RWPE2 (cell line): ENCODE measurements at regions not wholly inside any gene's neighbourhood (a gene's known extent, or its start where the extent isn't known, plus 50 kb on each side); places are given as distances from the start of the nearest gene placed in this dataset.
A peak's percentile ranks its signal among the peaks of the same experiment; 100 is the strongest.

Source experiments
- ATAC-seq: fragments of 200-7000 bp; cut with Tn5 transposase; 3 replicates; pipeline ENCODE4 v1.9.1; 2021; ENCODE audit warnings: low read depth
- DNase-seq: peaks from one replicate; pipeline ENCODE4 v3.0.0-alpha.2; 2020; ENCODE audit warnings: low spot score
- H3K27ac ChIP-seq: fragments of 450-650 bp; 2 replicates; pipeline ENCODE4 v1.5.1; 2017; ENCODE audit warnings: mild to moderate bottlenecking; ENCODE audit not compliant: poor library complexity, severe bottlenecking
- H3K27me3 ChIP-seq: fragments of 250-450 bp; sonication (Bioruptor Pico); 2 replicates; pipeline ENCODE4 v1.5.1; 2021; ENCODE audit warnings: mild to moderate bottlenecking, moderate library complexity; ENCODE audit not compliant: insufficient read depth, poor library complexity, severe bottlenecking
- H3K36me3 ChIP-seq: fragments of 250-450 bp; sonication (Bioruptor Pico); 2 replicates; pipeline ENCODE4 v1.5.1; 2020; ENCODE audit warnings: low read depth, mild to moderate bottlenecking, moderate library complexity
- H3K4me1 ChIP-seq: fragments of 250-450 bp; sonication (Bioruptor Pico); 2 replicates; pipeline ENCODE4 v1.5.1; 2021; ENCODE audit warnings: mild to moderate bottlenecking, moderate library complexity; ENCODE audit not compliant: insufficient read depth, poor library complexity, severe bottlenecking
- H3K4me3 ChIP-seq: fragments of 250-450 bp; sonication (Bioruptor Pico); 2 replicates; pipeline ENCODE4 v1.5.1; 2021; ENCODE audit warnings: mild to moderate bottlenecking, moderate library complexity; ENCODE audit not compliant: severe bottlenecking
- H3K9me3 ChIP-seq: fragments of 250-450 bp; sonication (Bioruptor Pico); 2 replicates; pipeline ENCODE4 v1.5.1; 2021; ENCODE audit warnings: mild to moderate bottlenecking, moderate library complexity; ENCODE audit not compliant: severe bottlenecking
- TF ChIP-seq, protein P1 (sequence below): fragments of 450-650 bp; IDR thresholded peaks from one replicate; pipeline ENCODE4 v1.5.1; 2017; ENCODE audit warnings: mild to moderate bottlenecking, moderate library complexity; ENCODE audit not compliant: poor library complexity, severe bottlenecking

- ATAC-seq: no peak
- Histone ChIP-seq H3K9me3 (no peaks in the 10 kb centered on the region), H3K27ac (no peak overlapping the region), H3K36me3 (no peaks in the 10 kb centered on the region), H3K4me1 (no peaks in the 10 kb centered on the region), H3K4me3 (no peak overlapping the region), H3K27me3 (no peaks in the 10 kb centered on the region)
- TF ChIP-seq, protein P1, sequence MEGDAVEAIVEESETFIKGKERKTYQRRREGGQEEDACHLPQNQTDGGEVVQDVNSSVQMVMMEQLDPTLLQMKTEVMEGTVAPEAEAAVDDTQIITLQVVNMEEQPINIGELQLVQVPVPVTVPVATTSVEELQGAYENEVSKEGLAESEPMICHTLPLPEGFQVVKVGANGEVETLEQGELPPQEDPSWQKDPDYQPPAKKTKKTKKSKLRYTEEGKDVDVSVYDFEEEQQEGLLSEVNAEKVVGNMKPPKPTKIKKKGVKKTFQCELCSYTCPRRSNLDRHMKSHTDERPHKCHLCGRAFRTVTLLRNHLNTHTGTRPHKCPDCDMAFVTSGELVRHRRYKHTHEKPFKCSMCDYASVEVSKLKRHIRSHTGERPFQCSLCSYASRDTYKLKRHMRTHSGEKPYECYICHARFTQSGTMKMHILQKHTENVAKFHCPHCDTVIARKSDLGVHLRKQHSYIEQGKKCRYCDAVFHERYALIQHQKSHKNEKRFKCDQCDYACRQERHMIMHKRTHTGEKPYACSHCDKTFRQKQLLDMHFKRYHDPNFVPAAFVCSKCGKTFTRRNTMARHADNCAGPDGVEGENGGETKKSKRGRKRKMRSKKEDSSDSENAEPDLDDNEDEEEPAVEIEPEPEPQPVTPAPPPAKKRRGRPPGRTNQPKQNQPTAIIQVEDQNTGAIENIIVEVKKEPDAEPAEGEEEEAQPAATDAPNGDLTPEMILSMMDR: no peak
- DNase-seq: no peak
Observed at GRCh38 chr2:133658020-133658903, 90.0 kb upstream of the NCKAP5 start.

DNA sequence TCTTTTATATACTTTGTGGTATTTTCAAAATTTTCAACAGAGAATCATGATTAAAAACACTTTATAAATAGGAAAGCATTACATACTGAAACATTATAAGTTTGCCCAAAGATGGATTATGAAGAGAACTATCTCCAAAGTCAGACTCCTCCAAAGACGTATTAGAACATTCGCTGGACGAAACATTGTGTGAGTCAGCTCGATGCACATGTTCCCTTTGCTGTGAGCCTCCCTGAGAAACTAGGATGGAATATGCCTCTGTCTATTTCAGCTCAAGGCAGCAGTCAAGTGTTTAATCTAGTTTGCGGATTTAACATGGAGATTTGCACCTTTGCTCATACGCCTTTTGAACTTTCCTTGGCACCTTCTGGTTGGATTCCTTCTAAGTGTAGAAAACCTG, 92.2 kb upstream of the NCKAP5 start:
- Histone ChIP-seq H3K27me3 (no peaks in the 10 kb centered on the region), H3K36me3 (no peaks in the 10 kb centered on the region), H3K9me3 (no peaks in the 10 kb centered on the region), H3K27ac (no peak overlapping the region), H3K4me3 (no peak overlapping the region), H3K4me1 (no peaks in the 10 kb centered on the region)
- TF ChIP-seq, protein P1: no peak
- no peak for DNase-seq
- no peak for ATAC-seq

DNA sequence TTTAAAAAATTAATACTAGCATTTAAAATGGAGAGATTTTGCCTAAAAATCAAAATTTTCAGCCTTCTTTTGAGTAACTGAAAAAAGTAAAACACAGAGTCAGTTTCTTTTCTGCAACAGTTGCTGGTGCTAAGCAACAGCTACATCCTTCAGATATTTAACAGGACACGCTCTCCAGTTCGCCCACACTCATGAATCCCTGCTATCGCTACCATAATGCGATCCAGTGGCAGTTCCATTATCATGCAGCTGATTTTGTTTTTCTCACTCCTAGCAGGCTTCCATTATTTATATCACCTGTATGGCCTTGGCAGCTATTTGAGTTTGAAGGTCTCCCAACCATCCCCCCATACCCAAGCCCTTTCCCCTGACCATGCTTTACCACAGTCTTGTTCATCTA, 93.1 kb upstream of the NCKAP5 start:
- DNase-seq (no peak), ATAC-seq (no peak)
- Histone ChIP-seq H3K36me3 (no peaks in the 10 kb centered on the region), H3K4me3 (no peak overlapping the region), H3K4me1 (no peaks in the 10 kb centered on the region), H3K9me3 (no peaks in the 10 kb centered on the region), H3K27me3 (no peaks in the 10 kb centered on the region), H3K27ac (no peak overlapping the region)
- TF ChIP-seq, protein P1: no peak

DNA sequence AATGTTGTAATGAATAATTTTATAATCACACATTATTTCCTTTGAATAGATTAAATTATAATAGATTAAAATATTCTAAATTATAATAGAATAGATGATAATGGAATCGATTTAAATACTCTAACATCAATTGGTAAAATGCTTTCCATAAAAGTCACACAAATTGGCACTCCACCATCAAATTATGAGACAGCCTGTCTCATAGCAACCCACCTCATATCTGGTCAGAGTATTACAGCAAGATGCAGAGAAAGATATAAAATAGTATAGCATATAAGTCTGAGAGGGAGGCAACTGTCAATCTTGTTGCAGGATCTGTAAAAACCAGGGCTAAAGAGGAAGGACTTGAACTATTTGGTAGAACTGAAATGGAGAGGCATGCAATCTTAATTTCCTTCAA, 98.4 kb upstream of the NCKAP5 start:
- no peaks in the 10 kb centered on the region for H3K27me3 ChIP-seq
- H3K9me3 ChIP-seq: peaks cover 5% of the 10 kb centered on the region
- H3K4me3 ChIP-seq: no peak overlapping the region
- no peak for ATAC-seq
- DNase-seq: no peak
- H3K27ac ChIP-seq: no peak overlapping the region
- TF ChIP-seq, protein P1: no peak
- H3K4me1 ChIP-seq: peaks cover 4% of the 10 kb centered on the region
- no peaks in the 10 kb centered on the region for H3K36me3 ChIP-seq

- DNase-seq (no peak), ATAC-seq (peak; percentile 63; the same call in 2 of the 3 replicates)
- TF ChIP-seq, protein P1: no peak
- no peaks in the 10 kb centered on the region for H3K36me3 ChIP-seq
- no peaks in the 10 kb centered on the region for H3K27me3 ChIP-seq
- H3K4me1 ChIP-seq: peaks cover 4% of the 10 kb centered on the region
- H3K4me3 ChIP-seq: no peak overlapping the region
- H3K9me3 ChIP-seq: peaks cover 5% of the 10 kb centered on the region
- no peak overlapping the region for H3K27ac ChIP-seq
Observed at GRCh38 chr2:133667085-133667484, 98.8 kb upstream of the NCKAP5 start.
